WTC11 (cell line): ENCODE measurements at regions not wholly inside any gene's neighbourhood (a gene's known extent, or its start where the extent isn't known, plus 50 kb on each side); places are given as distances from the start of the nearest gene placed in this dataset.

ENCODE experiments used
- ATAC-seq: fragments of 200-7000 bp; cut with Tn5 transposase; 2 replicates; pipeline ENCODE4 v1.10.0; 2021; ENCODE audit warnings: mild to moderate bottlenecking, moderate library complexity
- CTCF ChIA-PET: fragments of 300-600 bp; sonication (Branson Sonifier 250); formaldehyde crosslinking; loops from one replicate; lab custom pipeline; 2021; ENCODE audit warnings: antibody characterized with exemption; lab: Charles Lee
- POLR2A ChIA-PET: fragments of 350-600 bp; sonication (Branson Sonifier 250); formaldehyde crosslinking; loops from one replicate; lab custom pipeline; 2021; ENCODE audit warnings: antibody characterized with exemption; lab: Charles Lee
- DNase-seq: peaks from one replicate; pipeline ENCODE4 v3.0.0; 2021; ENCODE audit warnings: low spot score
- H3K27ac Mint-ChIP-seq: 2 replicates; pipeline ENCODE4 v1.8.0; 2021; ENCODE audit warnings: mixed read lengths
- H3K27me3 Mint-ChIP-seq: 2 replicates; pipeline ENCODE4 v1.8.0; 2021; ENCODE audit warnings: low read depth, mild to moderate bottlenecking, moderate library complexity, mixed read lengths
- H3K36me3 Mint-ChIP-seq: 2 replicates; pipeline ENCODE4 v1.8.0; 2021; ENCODE audit warnings: mixed read lengths
- H3K4me1 Mint-ChIP-seq: 2 replicates; pipeline ENCODE4 v1.8.0; 2022; ENCODE audit warnings: mixed read lengths
- H3K4me3 Mint-ChIP-seq: 2 replicates; pipeline ENCODE4 v1.8.0; 2021; ENCODE audit warnings: mild to moderate bottlenecking, moderate library complexity, mixed read lengths
- H3K9me3 Mint-ChIP-seq: 2 replicates; pipeline ENCODE4 v1.8.0; 2021; ENCODE audit warnings: mixed read lengths
- ESRRA ChIP-seq: sonication (generic); formaldehyde crosslinking; IDR thresholded peaks from 2 replicates; pipeline ENCODE4 v1.8.1; 2022; ENCODE audit warnings: mild to moderate bottlenecking, missing genetic modification reagents, borderline replicate concordance
- GABPB1 ChIP-seq: sonication (generic); formaldehyde crosslinking; IDR thresholded peaks from 2 replicates; pipeline ENCODE4 v1.8.1; 2023; ENCODE audit warnings: mild to moderate bottlenecking, missing genetic modification reagents
- JAZF1 ChIP-seq: fragments of 250-450 bp; sonication (Bioruptor Pico); IDR thresholded peaks from 2 replicates; pipeline ENCODE4 v1.9.0; 2021; ENCODE audit warnings: moderate library complexity, mild to moderate bottlenecking, inconsistent platforms
- NR3C1 ChIP-seq: sonication (generic); formaldehyde crosslinking; conservative IDR thresholded peaks from 2 replicates; pipeline ENCODE4 v1.8.1; 2023; ENCODE audit warnings: low read depth, mild to moderate bottlenecking, missing genetic modification reagents
- RORB ChIP-seq: fragments of 250-450 bp; sonication (Bioruptor Pico); IDR thresholded peaks from 2 replicates; pipeline ENCODE4 v1.9.0; 2021; ENCODE audit warnings: mild to moderate bottlenecking
- TEAD1 ChIP-seq: sonication (generic); formaldehyde crosslinking; IDR thresholded peaks from 2 replicates; pipeline ENCODE4 v1.8.0; 2022; ENCODE audit warnings: mild to moderate bottlenecking, missing genetic modification reagents
- TP53 ChIP-seq: sonication (generic); formaldehyde crosslinking; IDR thresholded peaks from 2 replicates; pipeline ENCODE4 v1.8.1; 2023; ENCODE audit warnings: mild to moderate bottlenecking, missing genetic modification reagents
- TF ChIP-seq, protein P1 (sequence below): sonication (generic); formaldehyde crosslinking; IDR thresholded peaks from 2 replicates; pipeline ENCODE4 v1.8.1; 2023; ENCODE audit warnings: mild to moderate bottlenecking, missing genetic modification reagents, moderate library complexity
- TF ChIP-seq, protein P2 (sequence below): sonication (generic); formaldehyde crosslinking; IDR thresholded peaks from 2 replicates; pipeline ENCODE4 v1.8.1; 2023; ENCODE audit warnings: mild to moderate bottlenecking, missing genetic modification reagents
- TF ChIP-seq, protein P3 (sequence below): sonication (generic); formaldehyde crosslinking; IDR thresholded peaks from 2 replicates; pipeline ENCODE4 v1.8.1; 2022; ENCODE audit warnings: mild to moderate bottlenecking, missing genetic modification reagents, moderate library complexity, borderline replicate concordance
- TF ChIP-seq, protein P4 (sequence below): sonication (generic); formaldehyde crosslinking; IDR thresholded peaks from 2 replicates; pipeline ENCODE4 v1.8.1; 2022; ENCODE audit warnings: missing genetic modification reagents, borderline replicate concordance
- TF ChIP-seq, protein P5 (sequence below): sonication (generic); formaldehyde crosslinking; IDR thresholded peaks from 2 replicates; pipeline ENCODE4 v1.8.0; 2023; ENCODE audit warnings: mild to moderate bottlenecking, missing genetic modification reagents
- TF ChIP-seq, protein P6 (sequence below): sonication (generic); formaldehyde crosslinking; IDR thresholded peaks from 2 replicates; pipeline ENCODE4 v1.8.0; 2022; ENCODE audit warnings: mild to moderate bottlenecking, missing genetic modification reagents

DNA sequence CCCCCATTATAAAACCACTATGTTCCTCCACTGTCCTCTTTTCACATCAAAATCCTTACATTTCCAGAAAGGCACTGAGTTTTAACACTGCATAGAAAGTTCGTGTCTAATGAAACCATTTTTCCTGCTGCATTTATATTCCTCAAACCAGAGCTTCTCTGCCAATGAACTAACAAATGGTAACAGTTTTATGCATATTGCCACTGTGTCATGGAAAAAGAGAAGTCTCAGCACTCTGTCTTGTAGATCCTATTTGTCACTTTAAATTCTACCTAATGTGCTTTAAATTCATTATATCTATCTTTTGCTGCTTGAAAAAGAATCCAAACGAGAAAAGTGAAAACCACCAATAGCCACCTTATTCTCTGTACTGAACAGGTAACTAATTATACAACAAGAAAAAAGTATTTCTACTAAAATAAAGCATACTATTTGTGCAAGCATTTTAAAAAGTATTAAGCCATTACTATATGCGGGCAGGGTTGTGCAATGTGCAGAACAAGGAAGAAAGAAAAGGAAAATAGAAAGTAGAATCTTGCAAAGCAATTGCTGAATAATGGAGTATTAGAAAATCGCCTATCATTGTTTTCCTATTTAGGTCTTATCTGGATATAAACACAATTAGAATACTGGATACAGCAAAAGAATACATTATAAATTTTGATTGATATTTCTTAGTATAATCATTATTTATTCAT is 328.9 kb downstream of the ZEB2 start (continued):
- TF ChIP-seq, protein P1, sequence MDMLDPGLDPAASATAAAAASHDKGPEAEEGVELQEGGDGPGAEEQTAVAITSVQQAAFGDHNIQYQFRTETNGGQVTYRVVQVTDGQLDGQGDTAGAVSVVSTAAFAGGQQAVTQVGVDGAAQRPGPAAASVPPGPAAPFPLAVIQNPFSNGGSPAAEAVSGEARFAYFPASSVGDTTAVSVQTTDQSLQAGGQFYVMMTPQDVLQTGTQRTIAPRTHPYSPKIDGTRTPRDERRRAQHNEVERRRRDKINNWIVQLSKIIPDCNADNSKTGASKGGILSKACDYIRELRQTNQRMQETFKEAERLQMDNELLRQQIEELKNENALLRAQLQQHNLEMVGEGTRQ, result no peak
- TF ChIP-seq, protein P2, sequence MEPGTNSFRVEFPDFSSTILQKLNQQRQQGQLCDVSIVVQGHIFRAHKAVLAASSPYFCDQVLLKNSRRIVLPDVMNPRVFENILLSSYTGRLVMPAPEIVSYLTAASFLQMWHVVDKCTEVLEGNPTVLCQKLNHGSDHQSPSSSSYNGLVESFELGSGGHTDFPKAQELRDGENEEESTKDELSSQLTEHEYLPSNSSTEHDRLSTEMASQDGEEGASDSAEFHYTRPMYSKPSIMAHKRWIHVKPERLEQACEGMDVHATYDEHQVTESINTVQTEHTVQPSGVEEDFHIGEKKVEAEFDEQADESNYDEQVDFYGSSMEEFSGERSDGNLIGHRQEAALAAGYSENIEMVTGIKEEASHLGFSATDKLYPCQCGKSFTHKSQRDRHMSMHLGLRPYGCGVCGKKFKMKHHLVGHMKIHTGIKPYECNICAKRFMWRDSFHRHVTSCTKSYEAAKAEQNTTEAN (CRISPR knock-in tag), result no peak
- TF ChIP-seq, protein P3, sequence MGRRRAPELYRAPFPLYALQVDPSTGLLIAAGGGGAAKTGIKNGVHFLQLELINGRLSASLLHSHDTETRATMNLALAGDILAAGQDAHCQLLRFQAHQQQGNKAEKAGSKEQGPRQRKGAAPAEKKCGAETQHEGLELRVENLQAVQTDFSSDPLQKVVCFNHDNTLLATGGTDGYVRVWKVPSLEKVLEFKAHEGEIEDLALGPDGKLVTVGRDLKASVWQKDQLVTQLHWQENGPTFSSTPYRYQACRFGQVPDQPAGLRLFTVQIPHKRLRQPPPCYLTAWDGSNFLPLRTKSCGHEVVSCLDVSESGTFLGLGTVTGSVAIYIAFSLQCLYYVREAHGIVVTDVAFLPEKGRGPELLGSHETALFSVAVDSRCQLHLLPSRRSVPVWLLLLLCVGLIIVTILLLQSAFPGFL (CRISPR knock-in tag), result no peak
- TF ChIP-seq JAZF1 (CRISPR knock-in tag) (no peak), GABPB1 (CRISPR knock-in tag) (no peak), TEAD1 (CRISPR knock-in tag) (no peak), ESRRA (CRISPR knock-in tag) (no peak)

DNA sequence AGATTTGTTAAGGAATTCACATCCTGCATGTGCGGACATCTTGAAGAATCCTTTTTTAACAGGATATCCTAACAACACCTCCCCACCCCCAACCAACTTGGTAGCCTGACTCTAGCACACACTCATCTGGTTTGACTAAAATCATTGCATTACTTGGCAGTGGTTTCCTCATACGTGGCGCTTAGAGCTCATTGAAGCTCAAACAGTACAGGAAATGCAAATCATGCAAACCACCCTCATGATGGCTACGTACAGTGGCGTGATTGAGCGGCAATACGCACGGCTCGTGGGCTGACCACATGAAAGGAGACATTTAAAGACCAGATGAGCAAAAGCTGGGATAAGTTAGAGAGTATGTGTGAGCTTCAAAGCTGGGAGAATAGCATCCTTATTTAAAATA is 336.2 kb downstream of the ZEB2 start:
- Mint-ChIP-seq H3K36me3 (no peaks in the 10 kb centered on the region), H3K9me3 (no peaks in the 10 kb centered on the region), H3K4me3 (no peak overlapping the region), H3K27ac (no peak overlapping the region), H3K4me1 (peaks cover 6% of the 10 kb centered on the region), H3K27me3 (no peaks in the 10 kb centered on the region)
- TF ChIP-seq TEAD1 (CRISPR knock-in tag) (no peak), TP53 (CRISPR knock-in tag) (no peak)
- TF ChIP-seq, protein P4, sequence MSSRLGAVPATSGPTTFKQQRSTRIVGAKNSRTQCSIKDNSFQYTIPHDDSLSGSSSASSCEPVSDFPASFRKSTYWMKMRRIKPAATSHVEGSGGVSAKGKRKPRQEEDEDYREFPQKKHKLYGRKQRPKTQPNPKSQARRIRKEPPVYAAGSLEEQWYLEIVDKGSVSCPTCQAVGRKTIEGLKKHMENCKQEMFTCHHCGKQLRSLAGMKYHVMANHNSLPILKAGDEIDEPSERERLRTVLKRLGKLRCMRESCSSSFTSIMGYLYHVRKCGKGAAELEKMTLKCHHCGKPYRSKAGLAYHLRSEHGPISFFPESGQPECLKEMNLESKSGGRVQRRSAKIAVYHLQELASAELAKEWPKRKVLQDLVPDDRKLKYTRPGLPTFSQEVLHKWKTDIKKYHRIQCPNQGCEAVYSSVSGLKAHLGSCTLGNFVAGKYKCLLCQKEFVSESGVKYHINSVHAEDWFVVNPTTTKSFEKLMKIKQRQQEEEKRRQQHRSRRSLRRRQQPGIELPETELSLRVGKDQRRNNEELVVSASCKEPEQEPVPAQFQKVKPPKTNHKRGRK (CRISPR knock-in tag), result no peak
- TF ChIP-seq, protein P5, sequence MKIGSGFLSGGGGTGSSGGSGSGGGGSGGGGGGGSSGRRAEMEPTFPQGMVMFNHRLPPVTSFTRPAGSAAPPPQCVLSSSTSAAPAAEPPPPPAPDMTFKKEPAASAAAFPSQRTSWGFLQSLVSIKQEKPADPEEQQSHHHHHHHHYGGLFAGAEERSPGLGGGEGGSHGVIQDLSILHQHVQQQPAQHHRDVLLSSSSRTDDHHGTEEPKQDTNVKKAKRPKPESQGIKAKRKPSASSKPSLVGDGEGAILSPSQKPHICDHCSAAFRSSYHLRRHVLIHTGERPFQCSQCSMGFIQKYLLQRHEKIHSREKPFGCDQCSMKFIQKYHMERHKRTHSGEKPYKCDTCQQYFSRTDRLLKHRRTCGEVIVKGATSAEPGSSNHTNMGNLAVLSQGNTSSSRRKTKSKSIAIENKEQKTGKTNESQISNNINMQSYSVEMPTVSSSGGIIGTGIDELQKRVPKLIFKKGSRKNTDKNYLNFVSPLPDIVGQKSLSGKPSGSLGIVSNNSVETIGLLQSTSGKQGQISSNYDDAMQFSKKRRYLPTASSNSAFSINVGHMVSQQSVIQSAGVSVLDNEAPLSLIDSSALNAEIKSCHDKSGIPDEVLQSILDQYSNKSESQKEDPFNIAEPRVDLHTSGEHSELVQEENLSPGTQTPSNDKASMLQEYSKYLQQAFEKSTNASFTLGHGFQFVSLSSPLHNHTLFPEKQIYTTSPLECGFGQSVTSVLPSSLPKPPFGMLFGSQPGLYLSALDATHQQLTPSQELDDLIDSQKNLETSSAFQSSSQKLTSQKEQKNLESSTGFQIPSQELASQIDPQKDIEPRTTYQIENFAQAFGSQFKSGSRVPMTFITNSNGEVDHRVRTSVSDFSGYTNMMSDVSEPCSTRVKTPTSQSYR (CRISPR knock-in tag), result no peak
- POLR2A ChIA-PET, result no interaction called here
- no peak for DNase-seq
- CTCF ChIA-PET, result no interaction called here
- no peak for ATAC-seq

DNA sequence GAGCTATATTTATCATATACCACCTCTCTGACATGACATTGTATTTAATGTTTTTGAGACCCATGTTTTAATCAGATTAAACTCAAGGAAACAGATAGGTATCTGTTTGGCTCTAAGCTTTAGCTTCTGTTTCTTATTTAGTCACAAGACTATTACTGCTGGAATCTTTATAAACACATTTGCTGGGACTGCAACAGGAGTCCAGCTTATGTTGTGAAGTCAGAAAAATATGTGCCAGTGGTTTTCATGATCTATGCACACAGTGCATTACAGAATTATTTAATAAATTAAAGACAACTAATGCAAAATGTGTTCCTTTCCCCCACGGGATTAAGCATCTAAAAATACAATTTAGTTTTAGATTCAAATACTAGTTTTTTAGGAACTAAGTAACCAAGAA is 338.9 kb downstream of the ZEB2 start:
- peaks cover 6% of the 10 kb centered on the region for H3K4me1 Mint-ChIP-seq
- H3K4me3 Mint-ChIP-seq, result no peak overlapping the region
- no peaks in the 10 kb centered on the region for H3K36me3 Mint-ChIP-seq
- H3K9me3 Mint-ChIP-seq, result no peaks in the 10 kb centered on the region
- H3K27me3 Mint-ChIP-seq, result no peaks in the 10 kb centered on the region
- H3K27ac Mint-ChIP-seq, result no peak overlapping the region
- POLR2A ChIA-PET, result no interaction called here
- no peak for ATAC-seq
- DNase-seq, result no peak
- CTCF ChIA-PET, result no interaction called here
- TF ChIP-seq NR3C1 (CRISPR knock-in tag) (no peak), RORB (CRISPR knock-in tag) (no peak)
- TF ChIP-seq, protein P6, sequence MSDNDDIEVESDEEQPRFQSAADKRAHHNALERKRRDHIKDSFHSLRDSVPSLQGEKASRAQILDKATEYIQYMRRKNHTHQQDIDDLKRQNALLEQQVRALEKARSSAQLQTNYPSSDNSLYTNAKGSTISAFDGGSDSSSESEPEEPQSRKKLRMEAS (CRISPR knock-in tag), result no peak
